ENCODE measurements at regions not wholly inside any gene's neighbourhood (a gene's known extent, or its start where the extent isn't known, plus 50 kb on each side); places are given as distances from the start of the nearest gene placed in this dataset.

GRCh38 chr2:7904319-7904718 lies 777.5 kb upstream of the ID2 start:
- 13% methylated on average over 3 of the region's 3 CpGs for WGBS (ENCODE audit: insufficient coverage, low coverage, missing lambda C conversion rate)
- no peak for DNase-seq (ENCODE audit: extremely low read depth in 1 of 4, low spot score in 3 of 4)
- TF ChIP-seq ZNF318 (IDR thresholded peaks at IDR 0.05; ENCODE audit: borderline replicate concordance in 1 of 2, low read depth in 1 of 2) (no peak), CEBPB (tag; IDR thresholded peaks at IDR 0.05) (no peak), SETDB1 (IDR thresholded peaks at IDR 0.05; ENCODE audit: low read length) (no peak), ESRRB (CRISPR knock-in tag; IDR thresholded peaks at IDR 0.05; ENCODE audit: borderline replicate concordance) (no peak), ZNF121 (CRISPR knock-in tag; conservative IDR thresholded peaks at IDR 0.05) (no peak), KAT8 (IDR thresholded peaks at IDR 0.05; ENCODE audit: low read depth) (no peak), TEAD4 (IDR thresholded peaks at IDR 0.05; ENCODE audit: low read length) (no peak), TEAD4 (CRISPR knock-in tag; IDR thresholded peaks at IDR 0.05; ENCODE audit: borderline replicate concordance) (no peak), SPI1 (IDR thresholded peaks at IDR 0.05; ENCODE audit: borderline replicate concordance, low read depth, low read length) (no peak), RBM39 (optimal IDR thresholded peaks at IDR 0.05; ENCODE audit: low read depth, low read length) (no peak), CGGBP1 (CRISPR knock-in tag; IDR thresholded peaks at IDR 0.05) (no peak), ZNF431 (CRISPR knock-in tag; IDR thresholded peaks at IDR 0.05) (no peak), TCF7 (IDR thresholded peaks at IDR 0.05; ENCODE audit: borderline replicate concordance) (no peak), ZNF79 (CRISPR knock-in tag; IDR thresholded peaks at IDR 0.05; ENCODE audit: low read depth) (no peak), E2F1 (CRISPR knock-in tag; IDR thresholded peaks at IDR 0.05) (no peak)

More at GRCh38 chr2:7904319-7904718, 777.5 kb upstream of the ID2 start:
- H3K79me2 ChIP-seq (ENCODE audit: control insufficient read depth, insufficient read depth, low read length), result no peaks in the 10 kb centered on the region
- H3K4me1 ChIP-seq (replicated peaks in 1 of 2; ENCODE audit: control insufficient read depth in 2 of 2, insufficient read depth in 2 of 2, low read length in 2 of 2), result no peaks in the 10 kb centered on the region
- ChIA-PET POLR2A (no interaction called here), CTCF (ENCODE audit: low intra/inter-chr PET ratio) (no interaction called here)
- in situ Hi-C loops (cut with MboI) (no loop called here), intact Hi-C loops (cut with micrococcal nuclease) (no loop called here)
- no peak overlapping the region for H3K27ac ChIP-seq (ENCODE audit: extremely low read depth, low read depth, low read length)
- FAIRE-seq, result no peak
- H3K9me3 ChIP-seq (replicated peaks; ENCODE audit: control insufficient read depth, insufficient read depth, low read depth, low read length), result no peaks in the 10 kb centered on the region
- no peak overlapping the region for H3K4me2 ChIP-seq (ENCODE audit: insufficient read depth, low read length)
- H4K20me1 ChIP-seq (replicated peaks; ENCODE audit: control insufficient read depth, insufficient read depth, low read length), result no peaks in the 10 kb centered on the region
- no peak overlapping the region for H2AFZ ChIP-seq (ENCODE audit: low read depth, low read length)
- no peaks in the 10 kb centered on the region for H3K36me3 ChIP-seq (ENCODE audit: control insufficient read depth, insufficient read depth, low read length)
- BruUV-seq (replicated peaks), result no TSS peak
- H3K4me3 ChIP-seq, result no peak overlapping the region
- no peak overlapping the region for H3K9ac ChIP-seq (ENCODE audit: insufficient read depth in 1 of 2, low read depth in 2 of 2, low read length in 2 of 2)
- no peaks in the 10 kb centered on the region for H3K9me1 ChIP-seq (ENCODE audit: control insufficient read depth, insufficient read depth, low read length)
- H3K27me3 ChIP-seq (ENCODE audit: control insufficient read depth in 2 of 2, insufficient read depth in 2 of 2, low read length in 2 of 2), result peaks cover 0 to 5% of the 10 kb centered on the region in 2 experiments; a peak in 1 of 5 replicates
- ATAC-seq, result no peak

Data from K562 (cell line).